ENCODE measurements at regions not wholly inside any gene's neighbourhood (a gene's known extent, or its start where the extent isn't known, plus 50 kb on each side); places are given as distances from the start of the nearest gene placed in this dataset.

DNA sequence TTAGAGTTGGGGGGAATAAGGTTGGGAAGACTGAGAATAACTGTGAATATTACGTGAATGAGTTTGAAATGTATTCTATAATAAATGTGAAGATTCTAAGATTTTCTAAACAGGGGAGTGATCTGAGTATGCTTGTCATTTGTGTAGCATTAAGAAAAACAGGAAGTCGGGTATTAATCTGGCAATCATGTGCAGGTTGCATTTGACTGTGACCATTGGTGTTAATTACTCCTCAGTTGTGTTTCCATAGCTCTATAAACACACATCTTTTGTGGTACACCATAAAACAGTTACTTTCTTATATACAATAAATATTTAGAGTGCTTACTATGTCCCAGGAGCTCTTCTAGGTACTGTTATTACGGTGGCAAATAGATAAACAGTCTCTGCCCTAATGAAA lies 434.4 kb upstream of the PDE3A start:
- TF ChIP-seq, protein P1, sequence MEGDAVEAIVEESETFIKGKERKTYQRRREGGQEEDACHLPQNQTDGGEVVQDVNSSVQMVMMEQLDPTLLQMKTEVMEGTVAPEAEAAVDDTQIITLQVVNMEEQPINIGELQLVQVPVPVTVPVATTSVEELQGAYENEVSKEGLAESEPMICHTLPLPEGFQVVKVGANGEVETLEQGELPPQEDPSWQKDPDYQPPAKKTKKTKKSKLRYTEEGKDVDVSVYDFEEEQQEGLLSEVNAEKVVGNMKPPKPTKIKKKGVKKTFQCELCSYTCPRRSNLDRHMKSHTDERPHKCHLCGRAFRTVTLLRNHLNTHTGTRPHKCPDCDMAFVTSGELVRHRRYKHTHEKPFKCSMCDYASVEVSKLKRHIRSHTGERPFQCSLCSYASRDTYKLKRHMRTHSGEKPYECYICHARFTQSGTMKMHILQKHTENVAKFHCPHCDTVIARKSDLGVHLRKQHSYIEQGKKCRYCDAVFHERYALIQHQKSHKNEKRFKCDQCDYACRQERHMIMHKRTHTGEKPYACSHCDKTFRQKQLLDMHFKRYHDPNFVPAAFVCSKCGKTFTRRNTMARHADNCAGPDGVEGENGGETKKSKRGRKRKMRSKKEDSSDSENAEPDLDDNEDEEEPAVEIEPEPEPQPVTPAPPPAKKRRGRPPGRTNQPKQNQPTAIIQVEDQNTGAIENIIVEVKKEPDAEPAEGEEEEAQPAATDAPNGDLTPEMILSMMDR (IDR thresholded peaks at IDR 0.05), result no peak
- TF ChIP-seq EZH2 (IDR thresholded peaks at IDR 0.05; ENCODE audit: borderline replicate concordance, insufficient read depth, low read depth, low read length, poor library complexity, severe bottlenecking), result no peak

All from B cell (primary cell).